ENCODE measurements at regions not wholly inside any gene's neighbourhood (a gene's known extent, or its start where the extent isn't known, plus 50 kb on each side); places are given as distances from the start of the nearest gene placed in this dataset.

DNA sequence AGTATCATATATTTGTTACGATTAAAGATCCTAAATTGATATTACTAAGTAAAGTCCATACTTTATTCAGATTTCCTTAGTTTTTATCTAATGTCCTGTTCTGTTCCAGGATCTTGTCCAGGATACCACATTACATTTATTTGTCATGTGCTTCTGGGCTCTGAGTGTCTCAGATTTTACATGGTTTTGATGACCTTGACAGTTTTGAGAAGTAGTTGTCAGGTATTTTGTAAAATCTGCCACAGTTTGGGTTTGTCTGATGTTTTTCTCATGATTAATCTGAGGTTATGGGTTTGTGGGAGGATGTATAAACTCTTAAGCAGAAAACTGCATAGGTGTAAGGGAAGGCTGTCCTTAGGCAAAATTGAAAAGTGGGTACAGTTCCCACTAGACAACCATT, 109.9 kb upstream of the BMP5 start:
- TF ChIP-seq YY1 (IDR thresholded peaks at IDR 0.05; ENCODE audit: low read depth) (no peak), CTCF (IDR thresholded peaks at IDR 0.05) (no peak), MXI1 (IDR thresholded peaks at IDR 0.05; ENCODE audit: low read depth, low read length) (no peak), EP300 (IDR thresholded peaks at IDR 0.05; ENCODE audit: borderline replicate concordance in 1 of 2, low read depth in 1 of 2, low read length in 1 of 2) (no peak), FOXJ3 (CRISPR knock-in tag; IDR thresholded peaks at IDR 0.05) (no peak), RAD21 (IDR thresholded peaks at IDR 0.05; ENCODE audit: low read length) (no peak), SIN3A (IDR thresholded peaks at IDR 0.05; ENCODE audit: borderline replicate concordance, low read depth, low read length) (no peak), ZBTB33 (IDR thresholded peaks at IDR 0.05; ENCODE audit: borderline replicate concordance, low read depth) (no peak), JUND (IDR thresholded peaks at IDR 0.05) (no peak)
